K562 (cell line): ENCODE measurements at regions not wholly inside any gene's neighbourhood (a gene's known extent, or its start where the extent isn't known, plus 50 kb on each side); places are given as distances from the start of the nearest gene placed in this dataset.

ENCODE experiments used
- ATAC-seq: fragments of 200-7000 bp; cut with Tn5 transposase; 3 replicates; pipeline ENCODE4 v1.9.1; 2020; ENCODE audit warnings: moderate library complexity
- BruUV-seq: library from RNA; stranded (reverse); fragments of 400-500 nt; replicated peaks from 2 replicates; lab custom pipeline; 2021; lab: Mats Ljungman, UMichigan
- CTCF ChIA-PET: fragments of 300-600 bp; formaldehyde crosslinking; extraction: SDS; loops from one replicate; lab custom pipeline; 2021; ENCODE audit warnings: low intra/inter-chr PET ratio; lab: Yijun Ruan, JAX
- POLR2A ChIA-PET: fragments of 300-600, 350-650 bp; sonication (Branson Sonifier 250); formaldehyde crosslinking; extraction: SDS; loops from one replicate; lab custom pipeline; 2021; ENCODE audit warnings: antibody characterized with exemption, inconsistent platforms; lab: Yijun Ruan, JAX
- DNase-seq, 4 experiments: peaks; one replicate each; pipeline versions ENCODE4 v3.0.0 to v3.0.0-alpha.2; 2011 to 2018; ENCODE audit warnings: low spot score in 3 of 4, mixed read lengths in 3 of 4; ENCODE audit errors: extremely low read depth in 1 of 4
- FAIRE-seq: peaks from 2 replicates; lab custom pipeline; 2011; peaks lifted over from hg19 to GRCh38; lab: Jason Lieb, UNC
- H2AFZ ChIP-seq: 2 replicates; pipeline ENCODE4 v1.6.0; 2011; ENCODE audit warnings: low read depth, low read length, control low read depth, inconsistent platforms
- H3K27ac ChIP-seq: fragments of 200-600 bp; 3 replicates; pipeline ENCODE4 v1.8.0; 2011; ENCODE audit warnings: low read depth, mild to moderate bottlenecking, control low read depth, inconsistent platforms, low read length, moderate library complexity, mixed read lengths; ENCODE audit errors: extremely low read depth
- H3K27me3 ChIP-seq, 2 experiments: fragments of 300-600 bp in 1 of 2; 2 replicates in 1 of 2; 3 replicates in 1 of 2; pipeline versions ENCODE4 v1.6.0 to v1.8.0; 2011; ENCODE audit warnings: inconsistent platforms in 2 of 2, low read length in 2 of 2, mild to moderate bottlenecking in 1 of 2, mixed read lengths in 1 of 2, moderate library complexity in 1 of 2; ENCODE audit not compliant: control insufficient read depth in 2 of 2, insufficient read depth in 2 of 2
- H3K36me3 ChIP-seq: fragments of 300-600 bp; 3 replicates; pipeline ENCODE4 v1.8.0; 2011; ENCODE audit warnings: mild to moderate bottlenecking, low read length, inconsistent platforms; ENCODE audit not compliant: control insufficient read depth, insufficient read depth
- H3K4me1 ChIP-seq, 2 experiments: fragments of 200-600 bp in 1 of 2; replicated peaks in 1 of 2; 2 replicates in 1 of 2; 3 replicates in 1 of 2; pipeline versions ENCODE4 v1.5.1 to v1.8.0; 2011; ENCODE audit warnings: inconsistent platforms in 2 of 2, low read length in 2 of 2, mild to moderate bottlenecking in 1 of 2, mixed read lengths in 1 of 2, moderate library complexity in 1 of 2; ENCODE audit not compliant: control insufficient read depth in 2 of 2, insufficient read depth in 2 of 2
- H3K4me2 ChIP-seq: 2 replicates; pipeline ENCODE4 v1.6.1; 2011; ENCODE audit warnings: low read length, control low read depth, inconsistent platforms, mixed read lengths; ENCODE audit not compliant: insufficient read depth
- H3K4me3 ChIP-seq: fragments of 200-600 bp; sonication (generic), shearing (Covaris generic); 2 replicates; pipeline ENCODE4 v1.5.1; 2016; ENCODE audit warnings: control low read depth, inconsistent platforms
- H3K79me2 ChIP-seq: fragments of 200-600 bp; 3 replicates; pipeline ENCODE4 v1.8.0; 2011; ENCODE audit warnings: low read length, inconsistent platforms; ENCODE audit not compliant: control insufficient read depth, insufficient read depth
- H3K9ac ChIP-seq, 2 experiments: 2 replicates each; pipeline versions ENCODE4 v1.6.0 to v1.6.1; 2011; ENCODE audit warnings: low read depth in 2 of 2, low read length in 2 of 2, control low read depth in 1 of 2, inconsistent platforms in 1 of 2, mild to moderate bottlenecking in 1 of 2, mixed read lengths in 1 of 2; ENCODE audit not compliant: insufficient read depth in 1 of 2
- H3K9me1 ChIP-seq: one replicate; pipeline ENCODE4 v1.6.0; 2011; ENCODE audit warnings: inconsistent platforms, mild to moderate bottlenecking, low read length, moderate library complexity; ENCODE audit not compliant: control insufficient read depth, insufficient read depth
- H3K9me3 ChIP-seq: replicated peaks from 2 replicates; pipeline ENCODE4 v1.5.1; 2011; ENCODE audit warnings: low read depth, low read length, inconsistent platforms; ENCODE audit not compliant: control insufficient read depth, insufficient read depth
- H4K20me1 ChIP-seq: replicated peaks from 2 replicates; pipeline ENCODE4 v1.6.1; 2011; ENCODE audit warnings: low read length, inconsistent platforms, mixed read lengths; ENCODE audit not compliant: control insufficient read depth, insufficient read depth
- ARID4B ChIP-seq: sonication (generic); formaldehyde crosslinking; IDR thresholded peaks from 2 replicates; pipeline ENCODE4 v1.8.0; 2022; ENCODE audit warnings: mild to moderate bottlenecking, missing genetic modification reagents
- CBX1 ChIP-seq: sonication (generic); IDR thresholded peaks from 2 replicates; pipeline ENCODE4 v1.6.1; 2016; ENCODE audit warnings: antibody characterized with exemption, low read depth, mild to moderate bottlenecking
- CBX3 ChIP-seq, 2 experiments: IDR thresholded peaks; 1 replicate in 1 of 2; 2 replicates in 1 of 2; pipeline ENCODE4 v1.6.1; 2012; ENCODE audit warnings: inconsistent platforms in 2 of 2, low read length in 2 of 2, borderline replicate concordance in 1 of 2, control low read depth in 1 of 2
- CBX5 ChIP-seq: IDR thresholded peaks from 2 replicates; pipeline ENCODE4 v1.6.1; 2014; ENCODE audit warnings: low read depth, borderline replicate concordance
- DMBX1 ChIP-seq: fragments of 250-450 bp; sonication (Bioruptor Pico); IDR thresholded peaks from 2 replicates; pipeline ENCODE4 v1.8.0; 2022; ENCODE audit warnings: inconsistent platforms, mild to moderate bottlenecking, moderate library complexity, borderline replicate concordance
- FOXA1 ChIP-seq: fragments of 450-650 bp; IDR thresholded peaks from 2 replicates; pipeline ENCODE4 v1.6.1; 2016; ENCODE audit warnings: mild to moderate bottlenecking, borderline replicate concordance
- FUS ChIP-seq: fragments of 200-400 bp; formaldehyde crosslinking; optimal IDR thresholded peaks from 2 replicates; pipeline ENCODE3; 2017; ENCODE audit warnings: low read depth, low read length
- HNRNPK ChIP-seq: fragments of 200-400 bp; formaldehyde crosslinking; IDR thresholded peaks from one replicate; pipeline ENCODE4 v1.6.1; 2018; ENCODE audit warnings: mild to moderate bottlenecking, low read depth, low read length; ENCODE audit not compliant: poor library complexity, severe bottlenecking
- IFI16 ChIP-seq: fragments of 250-450 bp; sonication (Bioruptor Pico); IDR thresholded peaks from 2 replicates; pipeline ENCODE4 v2.1.2; 2022; ENCODE audit warnings: mild to moderate bottlenecking, inconsistent platforms
- KDM5B ChIP-seq: fragments of 200-600 bp; sonication (generic); IDR thresholded peaks from 2 replicates; pipeline ENCODE4 v1.6.1; 2012; ENCODE audit warnings: low read depth, mild to moderate bottlenecking, moderate library complexity, low read length, control low read depth, inconsistent platforms; ENCODE audit not compliant: insufficient replicate concordance
- NCOA2 ChIP-seq, 2 experiments: fragments of 450-650 bp; IDR thresholded peaks; 2 replicates each; pipeline ENCODE4 v1.6.1; 2018; ENCODE audit warnings: mild to moderate bottlenecking in 2 of 2, moderate library complexity in 1 of 2; ENCODE audit not compliant: partially characterized antibody in 2 of 2
- PATZ1 ChIP-seq: fragments of 250-450 bp; sonication (Bioruptor Pico); IDR thresholded peaks from 2 replicates; pipeline ENCODE4 v1.5.0; 2020; ENCODE audit warnings: mild to moderate bottlenecking, borderline replicate concordance
- POLR2AphosphoS2 ChIP-seq: IDR thresholded peaks from 2 replicates; pipeline ENCODE4 v1.6.1; 2012; ENCODE audit warnings: low read length, improper control_type of control experiment
- TRIM24 ChIP-seq, 2 experiments: fragments of 450-650 bp; IDR thresholded peaks; 2 replicates each; pipeline ENCODE4 v1.6.1; 2016
- TRIM28 ChIP-seq: fragments of 450-650 bp; IDR thresholded peaks from 2 replicates; pipeline ENCODE4 v1.6.1; 2017
- ZC3H4 ChIP-seq: sonication (generic); formaldehyde crosslinking; IDR thresholded peaks from 2 replicates; pipeline ENCODE4 v1.9.0; 2021; ENCODE audit warnings: missing genetic modification reagents, borderline replicate concordance
- ZNF184 ChIP-seq: sonication (generic); formaldehyde crosslinking; IDR thresholded peaks from 2 replicates; pipeline ENCODE4 v1.5.0; 2020; ENCODE audit warnings: missing genetic modification reagents
- ZNF41 ChIP-seq: fragments of 250-450 bp; sonication (Bioruptor Pico); conservative IDR thresholded peaks from 2 replicates; pipeline ENCODE4 v1.4.0; 2020; ENCODE audit warnings: mild to moderate bottlenecking
- ZNF584 ChIP-seq: fragments of 200-800 bp; sonication (Bioruptor generic); IDR thresholded peaks from 2 replicates; pipeline ENCODE4 v1.6.1; 2016; ENCODE audit warnings: low read depth, mild to moderate bottlenecking, missing genetic modification characterization, missing compliant biosample characterization
- WGBS: fragments of 100-300 bp; shearing (Covaris generic); methylation state at CpG from one replicate; pipeline ENCODE4 v1.1.6; 2016; ENCODE audit warnings: low coverage, mixed read lengths; ENCODE audit not compliant: insufficient coverage; ENCODE audit errors: missing lambda C conversion rate; 5-methylcytosine and 5-hydroxymethylcytosine counted together
- in situ Hi-C: fragments of 300-500 bp; cut with MboI; formaldehyde crosslinking; loops from 4 replicates; pipeline ENCODE4 v1.15.0; 2018; ENCODE audit warnings: inconsistent platforms, mixed read lengths
- intact Hi-C: fragments of 100-400 bp; cut with micrococcal nuclease; formaldehyde crosslinking; loops from 2 replicates; pipeline ENCODE4 v1.14.2; 2022

DNA sequence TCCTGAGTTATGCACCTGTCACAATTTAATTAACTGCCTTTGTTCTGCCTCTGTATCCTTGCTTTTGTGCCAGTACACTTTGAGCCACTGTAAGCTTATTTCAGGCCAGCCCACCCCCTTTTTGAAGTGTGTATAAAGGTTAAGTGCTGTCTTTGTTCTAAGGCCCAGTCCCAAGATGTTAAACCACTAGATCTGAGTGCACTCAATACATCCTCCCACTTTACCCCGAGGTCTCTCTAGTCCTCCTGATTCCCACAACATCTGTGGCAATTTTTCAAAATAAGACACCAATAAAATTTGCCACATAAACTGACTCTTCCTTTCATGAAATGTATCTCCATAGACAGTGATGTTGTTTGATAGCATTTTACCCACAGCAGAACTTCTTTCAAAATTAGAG lies 124.1 kb upstream of the SPIN4 start:
- ATAC-seq = no peak
- H3K79me2 ChIP-seq = no peaks in the 10 kb centered on the region
- CTCF ChIA-PET = no interaction called here
- in situ Hi-C loops = no loop called here
- no peaks in the 10 kb centered on the region for H4K20me1 ChIP-seq
- POLR2A ChIA-PET = no interaction called here
- no peaks in the 10 kb centered on the region for H3K36me3 ChIP-seq
- H3K27ac ChIP-seq = no peak overlapping the region
- no peak overlapping the region for H3K9ac ChIP-seq
- H3K9me3 ChIP-seq = peaks cover 7% of the 10 kb centered on the region; the same call in 1 of the 2 replicates
- no peak for FAIRE-seq
- no peak overlapping the region for H3K4me2 ChIP-seq
- H3K4me3 ChIP-seq = no peak overlapping the region
- DNase-seq = peak in 2 of 4 experiments; percentile 2 to 4
- intact Hi-C loops = no loop called here
- H2AFZ ChIP-seq = no peak overlapping the region
- H3K4me1 ChIP-seq = no peaks in the 10 kb centered on the region
- H3K27me3 ChIP-seq = no peaks in the 10 kb centered on the region
- WGBS = 43% methylated on average over 1 of the region's 1 CpG
- no peaks in the 10 kb centered on the region for H3K9me1 ChIP-seq
- BruUV-seq = no TSS peak
- TF ChIP-seq IFI16 (no peak), POLR2AphosphoS2 (no peak), ZC3H4 (CRISPR knock-in tag) (no peak), ZNF584 (no peak), KDM5B (no peak), CBX1 (peak; percentile 31; the same call in 1 of the 2 replicates), ZNF41 (CRISPR knock-in tag) (no peak), ZNF184 (no peak), TRIM28 (peak; percentile 81), TRIM24 (IDR thresholded peaks at IDR 0.05) (peak in 1 of 2 experiments; percentile 35; a peak in 1 of 4 replicates), FUS (no peak), DMBX1 (CRISPR knock-in tag) (no peak), HNRNPK (no peak), NCOA2 (IDR thresholded peaks at IDR 0.05; ENCODE audit: partially characterized antibody in 2 of 2) (no peak), CBX5 (peak; percentile 90), CBX3 (IDR thresholded peaks at IDR 0.05; ENCODE audit: borderline replicate concordance in 1 of 2, low read length in 2 of 2) (peak; percentile 82 to 93), PATZ1 (CRISPR knock-in tag) (no peak), ARID4B (no peak), FOXA1 (no peak)
